GM18511 (cell line): ENCODE measurements at regions not wholly inside any gene's neighbourhood (a gene's known extent, or its start where the extent isn't known, plus 50 kb on each side); places are given as distances from the start of the nearest gene placed in this dataset.
"Not testable (repeated sequence)": the region's sequence is repeated elsewhere in the genome, so short reads cannot be mapped to it uniquely, and the experiment has no call there.

Experiments used
- ATAC-seq: cut with Tn5 transposase; IDR thresholded peaks from one replicate; pipeline ENCODE4 v1.9.1; 2021; ENCODE audit warnings: mild to moderate bottlenecking, moderate library complexity; ENCODE audit not compliant: unreplicated experiment

- not testable (repeated sequence) for ATAC-seq
These were observed 1426.0 kb upstream of the PCDH10 start for GRCh38 chr4:131723069-131723468.

DNA sequence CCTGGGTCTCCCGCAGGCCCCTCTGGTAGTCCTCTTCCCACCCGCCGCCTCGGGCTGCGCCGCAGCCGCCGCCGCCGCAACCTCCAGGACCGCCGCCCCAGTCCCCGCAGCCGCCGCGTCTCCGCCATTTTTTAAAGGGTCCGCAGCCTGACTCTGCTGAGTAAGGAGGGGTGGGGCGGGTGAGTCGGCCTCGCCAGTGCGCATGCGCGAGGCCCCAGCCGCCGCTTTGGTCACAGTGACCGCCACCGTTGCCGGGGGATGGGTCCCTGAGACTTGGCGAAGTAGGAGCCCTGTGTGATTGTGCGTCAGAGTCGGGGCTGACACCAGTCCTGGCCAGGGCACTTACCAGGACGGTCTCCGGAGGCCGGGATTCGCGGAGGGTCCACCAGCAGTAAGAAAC is 1424.2 kb upstream of the PCDH10 start:
- not testable (repeated sequence) for ATAC-seq

DNA sequence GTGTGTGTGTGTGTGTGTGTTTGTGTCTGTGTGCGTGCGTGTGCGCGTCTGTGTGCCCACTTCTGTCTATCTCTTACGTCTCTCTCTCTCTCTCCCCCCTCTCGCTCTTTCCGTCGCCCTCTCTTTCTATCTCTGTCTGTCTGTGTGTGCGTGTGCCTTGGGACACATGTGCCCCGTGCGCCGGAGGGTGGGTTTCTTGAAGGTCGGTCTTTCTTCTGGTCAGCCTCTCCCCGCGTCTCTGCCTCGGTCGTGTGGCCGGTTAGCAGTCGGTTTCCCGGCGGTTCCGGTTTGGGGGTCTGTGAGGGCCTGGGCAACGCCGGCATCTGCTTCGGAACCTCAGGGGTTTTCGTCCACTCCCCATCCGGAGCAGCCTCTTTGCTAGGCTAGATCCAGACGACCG is 1423.6 kb upstream of the PCDH10 start:
- ATAC-seq = not testable (repeated sequence)

- ATAC-seq = not testable (repeated sequence)
These were observed 1422.2 kb upstream of the PCDH10 start for GRCh38 chr4:131726940-131727339.

DNA sequence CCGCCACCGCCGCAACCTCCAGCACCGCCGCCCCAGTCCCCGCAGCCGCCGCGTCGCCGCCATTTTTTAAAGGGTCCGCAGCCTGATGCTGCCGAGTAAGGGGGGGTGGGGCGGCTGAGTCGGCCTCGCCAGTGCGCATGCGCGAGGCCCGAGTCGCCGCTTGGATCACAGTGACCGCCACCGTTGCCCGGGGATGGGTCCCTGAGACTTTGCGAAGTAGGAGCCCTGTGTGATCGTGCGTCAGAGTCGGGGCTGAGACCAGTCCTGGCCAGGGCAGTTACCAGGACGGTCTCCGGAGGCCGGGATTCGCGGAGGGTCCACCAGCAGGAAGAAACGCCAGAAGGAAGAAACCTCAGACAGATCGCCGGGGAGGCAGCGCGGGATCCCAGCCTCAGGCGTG is 1421.7 kb upstream of the PCDH10 start:
- not testable (repeated sequence) for ATAC-seq

- not testable (repeated sequence) for ATAC-seq
These were observed 1419.9 kb upstream of the PCDH10 start for GRCh38 chr4:131729205-131729604.

DNA sequence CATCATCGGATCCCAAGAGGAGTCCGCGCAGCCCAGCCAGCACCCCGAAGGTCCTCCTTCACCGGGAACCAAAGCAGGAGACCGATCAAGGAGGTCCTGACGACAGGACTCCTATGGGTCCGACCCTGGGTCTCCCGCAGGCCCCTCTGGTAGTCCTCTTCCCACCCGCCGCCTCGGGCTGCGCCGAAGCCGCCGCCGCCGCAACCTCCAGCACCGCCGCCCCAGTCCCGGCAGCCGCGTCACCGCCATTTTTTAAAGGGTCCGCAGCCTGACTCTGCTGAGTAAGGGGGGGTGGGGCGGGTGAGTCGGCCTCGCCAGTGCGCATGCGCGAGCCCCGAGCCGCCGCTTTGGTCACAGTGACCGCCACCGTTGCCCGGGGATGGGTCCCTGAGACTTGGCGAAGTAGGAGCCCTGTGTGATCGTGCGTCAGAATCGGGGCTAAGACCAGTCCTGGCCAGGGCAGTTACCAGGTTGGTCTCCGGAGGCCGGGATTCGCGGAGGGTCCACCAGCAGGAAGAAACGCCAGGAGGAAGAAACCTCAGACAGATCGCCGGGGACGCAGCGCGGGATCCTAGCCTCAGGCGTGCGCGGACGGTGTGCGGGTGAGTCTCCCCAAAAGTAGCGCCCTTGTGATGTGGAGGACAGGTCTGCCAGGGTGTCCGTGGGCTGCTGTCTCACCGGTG is 1419.2 kb upstream of the PCDH10 start:
- ATAC-seq = not testable (repeated sequence)

GRCh38 chr4:131730574-131730973 is 1418.5 kb upstream of the PCDH10 start:
- not testable (repeated sequence) for ATAC-seq

- ATAC-seq = not testable (repeated sequence)
These were observed 1417.0 kb upstream of the PCDH10 start for GRCh38 chr4:131732034-131732630.

DNA sequence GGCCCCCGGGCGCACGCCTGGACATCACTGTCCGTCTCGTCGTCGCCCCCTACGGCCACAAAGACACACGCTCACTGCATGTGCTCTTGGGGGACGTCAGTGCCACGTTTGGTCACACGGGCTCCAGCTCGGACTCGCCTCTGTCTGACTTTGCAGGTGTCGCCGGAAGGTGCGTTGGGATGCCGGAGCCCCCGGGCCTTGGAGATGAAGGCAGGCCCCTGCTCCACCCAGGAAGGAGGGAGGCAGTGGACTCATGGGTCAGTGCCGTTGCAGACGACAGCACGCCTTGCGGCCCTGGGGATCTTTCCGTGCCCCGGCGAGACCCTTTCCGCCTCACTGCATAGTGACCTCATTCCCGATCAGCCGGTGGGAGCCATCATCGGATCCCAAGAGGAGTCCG is 1414.8 kb upstream of the PCDH10 start:
- not testable (repeated sequence) for ATAC-seq

DNA sequence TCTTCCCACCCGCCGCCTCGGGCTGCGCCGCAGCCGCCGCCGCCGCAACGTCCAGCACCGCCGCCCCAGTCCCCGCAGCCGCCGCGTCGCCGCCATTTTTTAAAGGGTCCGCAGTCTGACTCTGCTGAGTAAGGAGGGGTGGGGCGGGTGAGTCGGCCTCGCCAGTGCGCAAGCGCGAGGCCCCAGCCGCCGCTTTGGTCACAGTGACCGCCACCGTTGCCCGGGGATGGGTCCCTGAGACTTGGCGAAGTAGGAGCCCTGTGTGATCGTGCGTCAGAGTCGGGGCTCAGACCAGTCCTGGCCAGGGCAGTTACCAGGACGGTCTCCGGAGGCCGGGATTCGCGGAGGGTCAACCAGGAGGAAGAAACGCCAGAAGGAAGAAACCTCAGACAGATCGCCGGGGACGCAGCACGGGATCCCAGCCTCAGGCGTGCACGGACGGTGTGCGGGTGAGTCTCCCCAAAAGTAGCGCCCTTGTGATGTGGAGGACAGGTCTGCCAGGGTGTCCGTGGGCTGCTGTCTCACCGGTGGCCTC is 1414.2 kb upstream of the PCDH10 start:
- ATAC-seq = not testable (repeated sequence)

- not testable (repeated sequence) for ATAC-seq
These were observed 1410.1 kb upstream of the PCDH10 start for GRCh38 chr4:131738991-131739390.

GRCh38 chr4:131741836-131742235 is 1407.3 kb upstream of the PCDH10 start:
- ATAC-seq = not testable (repeated sequence)

GRCh38 chr4:131742536-131743205 is 1406.4 kb upstream of the PCDH10 start:
- ATAC-seq = not testable (repeated sequence)

DNA sequence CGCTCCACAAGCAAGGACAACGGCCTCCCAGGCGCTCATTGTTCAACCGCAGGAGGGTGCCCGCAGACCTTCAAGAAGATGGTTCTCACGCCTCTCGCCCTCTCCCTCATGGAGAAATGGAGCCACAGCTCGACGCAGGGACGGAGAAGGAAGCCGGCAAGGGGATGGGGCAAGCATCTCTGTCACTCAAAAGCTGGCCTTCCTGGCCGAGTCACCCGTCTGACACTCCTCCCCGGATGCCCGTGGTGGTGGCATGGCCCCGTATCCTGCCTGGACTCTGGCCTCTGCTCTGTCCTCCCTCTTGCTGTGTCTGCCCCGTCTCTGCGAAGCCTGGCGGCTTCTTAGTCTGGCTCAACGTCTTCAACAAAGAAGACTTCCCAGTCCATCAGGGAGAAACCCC is 1405.7 kb upstream of the PCDH10 start:
- not testable (repeated sequence) for ATAC-seq

- not testable (repeated sequence) for ATAC-seq
These were observed 1401.9 kb upstream of the PCDH10 start for GRCh38 chr4:131747203-131747602.

- not testable (repeated sequence) for ATAC-seq
These were observed 1399.9 kb upstream of the PCDH10 start for GRCh38 chr4:131749224-131749623.

- not testable (repeated sequence) for ATAC-seq
These were observed 1399.1 kb upstream of the PCDH10 start for GRCh38 chr4:131750006-131750405.

DNA sequence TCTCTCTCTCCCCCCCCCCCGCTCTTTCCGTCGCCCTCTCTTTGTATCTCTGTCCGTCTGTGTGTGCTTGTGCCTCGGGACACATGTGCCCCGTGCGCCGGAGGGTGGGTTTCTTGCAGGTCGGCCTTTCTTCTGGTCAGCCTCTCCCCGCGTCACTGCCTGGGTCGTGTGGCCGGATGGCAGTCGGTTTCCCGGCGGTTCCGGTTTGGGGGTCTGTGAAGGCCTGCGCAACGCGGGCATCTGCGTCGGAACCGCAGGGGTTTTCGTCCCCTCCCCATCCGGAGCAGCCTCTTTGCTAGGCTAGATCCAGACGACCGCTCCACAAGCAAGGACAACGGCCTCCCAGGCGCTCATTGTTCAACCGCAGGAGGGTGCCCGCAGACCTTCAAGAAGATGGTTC is 1398.6 kb upstream of the PCDH10 start:
- ATAC-seq = not testable (repeated sequence)

DNA sequence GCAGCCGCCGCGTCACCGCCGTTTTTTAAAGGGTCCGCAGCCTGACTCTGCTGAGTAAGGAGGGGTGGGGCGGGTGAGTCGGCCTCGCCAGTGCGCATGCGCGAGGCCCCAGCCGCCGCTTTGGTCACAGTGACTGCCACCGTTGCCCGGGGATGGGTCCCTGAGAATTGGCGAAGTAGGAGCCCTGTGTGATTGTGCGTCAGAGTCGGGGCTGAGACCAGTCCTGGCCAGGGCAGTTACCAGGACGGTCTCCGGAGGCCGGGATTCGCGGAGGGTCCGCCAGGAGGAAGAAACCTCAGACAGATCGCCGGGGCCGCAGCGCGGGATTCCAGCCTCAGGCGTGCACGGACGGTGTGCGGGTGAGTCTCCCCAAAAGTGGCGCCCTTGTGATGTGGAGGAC is 1386.9 kb upstream of the PCDH10 start:
- not testable (repeated sequence) for ATAC-seq

GRCh38 chr4:131764730-131765129 is 1384.4 kb upstream of the PCDH10 start:
- ATAC-seq = no peak

GRCh38 chr4:131774382-131774781 is 1374.7 kb upstream of the PCDH10 start:
- ATAC-seq = not testable (repeated sequence)
